HUES6 (cell line): ENCODE measurements at regions not wholly inside any gene's neighbourhood (a gene's known extent, or its start where the extent isn't known, plus 50 kb on each side); places are given as distances from the start of the nearest gene placed in this dataset.

ENCODE experiments used
- H3K27ac ChIP-seq: 2 replicates; pipeline ENCODE4 v1.7.0; 2013; ENCODE audit warnings: low read depth, mild to moderate bottlenecking, low read length, inconsistent platforms
- H3K27me3 ChIP-seq: 2 replicates; pipeline ENCODE4 v1.6.1; 2013; ENCODE audit warnings: low read length; ENCODE audit not compliant: control insufficient read depth, insufficient read depth
- H3K36me3 ChIP-seq: 2 replicates; pipeline ENCODE4 v1.6.1; 2013; ENCODE audit warnings: low read length; ENCODE audit not compliant: control insufficient read depth, insufficient read depth
- H3K4me1 ChIP-seq: 2 replicates; pipeline ENCODE4 v1.6.1; 2013; ENCODE audit warnings: low read length; ENCODE audit not compliant: control insufficient read depth, insufficient read depth
- H3K4me3 ChIP-seq: 2 replicates; pipeline ENCODE4 v1.5.1; 2013; ENCODE audit warnings: low read depth, low read length
- H3K9ac ChIP-seq: one replicate; pipeline ENCODE4 v1.6.1; 2013; ENCODE audit warnings: mild to moderate bottlenecking, low read length
- H3K9me3 ChIP-seq: 2 replicates; pipeline ENCODE4 v1.6.1; 2013; ENCODE audit warnings: low read depth, low read length; ENCODE audit not compliant: control insufficient read depth, insufficient read depth

GRCh38 chr14:49972823-49973222 is 79.9 kb downstream of the ARF6 start:
- peak overlapping the region; percentile 12; the same call in 1 of the 2 replicates for H3K27ac ChIP-seq
- no peak overlapping the region for H3K4me3 ChIP-seq

GRCh38 chr14:49975276-49975675 is 82.4 kb downstream of the ARF6 start:
- Histone ChIP-seq H3K27me3 (no peaks in the 10 kb centered on the region), H3K9me3 (no peaks in the 10 kb centered on the region), H3K27ac (no peak overlapping the region), H3K36me3 (no peaks in the 10 kb centered on the region), H3K4me1 (peaks cover 19% of the 10 kb centered on the region), H3K4me3 (no peak overlapping the region), H3K9ac (no peak overlapping the region)

More at GRCh38 chr14:49972823-49973222, 79.9 kb downstream of the ARF6 start:
- no peaks in the 10 kb centered on the region for H3K36me3 ChIP-seq
- peaks cover 19% of the 10 kb centered on the region for H3K4me1 ChIP-seq
- no peaks in the 10 kb centered on the region for H3K9me3 ChIP-seq
- H3K9ac ChIP-seq, result no peak overlapping the region
- H3K27me3 ChIP-seq, result no peaks in the 10 kb centered on the region

DNA sequence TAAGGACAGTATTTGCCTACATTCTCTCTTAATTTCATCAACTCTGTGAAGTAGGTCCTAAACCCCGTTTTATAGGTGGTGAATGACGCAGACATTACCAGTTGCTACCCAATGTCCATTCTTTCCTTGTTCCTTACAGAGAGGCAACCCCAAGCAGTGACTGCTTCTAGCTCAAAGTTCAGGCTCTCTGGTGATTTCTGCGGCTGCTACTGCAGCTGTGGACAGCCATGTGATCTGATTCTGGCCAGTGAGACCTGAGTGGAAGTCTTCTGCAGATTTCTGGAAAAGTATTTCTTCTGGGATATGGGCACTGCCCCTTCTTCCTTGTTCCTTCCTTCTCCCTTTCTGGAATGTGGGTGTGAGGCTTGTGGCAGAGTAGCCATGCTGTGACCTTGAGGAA is 82.9 kb downstream of the ARF6 start:
- H3K36me3 ChIP-seq, result no peaks in the 10 kb centered on the region
- no peaks in the 10 kb centered on the region for H3K27me3 ChIP-seq
- no peak overlapping the region for H3K27ac ChIP-seq
- H3K4me1 ChIP-seq, result peaks cover 19% of the 10 kb centered on the region
- H3K9me3 ChIP-seq, result no peaks in the 10 kb centered on the region
- no peak overlapping the region for H3K4me3 ChIP-seq
- no peak overlapping the region for H3K9ac ChIP-seq

GRCh38 chr14:49977126-49977841 is 84.4 kb downstream of the ARF6 start:
- no peak overlapping the region for H3K9ac ChIP-seq
- peaks cover 13% of the 10 kb centered on the region for H3K4me1 ChIP-seq
- H3K27ac ChIP-seq, result no peak overlapping the region
- no peaks in the 10 kb centered on the region for H3K27me3 ChIP-seq
- H3K4me3 ChIP-seq, result no peak overlapping the region
- no peaks in the 10 kb centered on the region for H3K36me3 ChIP-seq
- H3K9me3 ChIP-seq, result no peaks in the 10 kb centered on the region

DNA sequence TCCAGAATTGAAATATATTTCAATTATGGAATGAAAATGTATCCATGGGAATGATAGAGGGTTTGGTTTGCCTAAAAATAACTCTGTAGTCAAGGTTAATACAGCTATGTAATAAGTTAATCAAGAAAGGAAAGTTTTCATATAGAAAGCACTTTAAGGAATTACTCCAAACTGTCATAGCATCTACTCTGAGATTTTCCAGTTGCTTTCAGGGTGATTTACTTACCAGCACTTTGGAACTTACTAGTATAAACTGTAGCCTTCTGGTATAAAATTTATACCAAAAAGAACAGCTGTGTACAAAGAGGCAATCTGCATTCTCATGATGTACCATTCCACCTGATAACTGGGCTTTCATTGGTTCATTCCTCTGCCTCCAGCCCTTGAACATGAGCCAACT is 87.1 kb downstream of the ARF6 start:
- Histone ChIP-seq H3K9me3 (no peaks in the 10 kb centered on the region), H3K9ac (no peak overlapping the region), H3K4me3 (no peak overlapping the region), H3K4me1 (peaks cover 4% of the 10 kb centered on the region; the same call in 1 of the 2 replicates), H3K27ac (no peak overlapping the region), H3K36me3 (no peaks in the 10 kb centered on the region), H3K27me3 (no peaks in the 10 kb centered on the region)

DNA sequence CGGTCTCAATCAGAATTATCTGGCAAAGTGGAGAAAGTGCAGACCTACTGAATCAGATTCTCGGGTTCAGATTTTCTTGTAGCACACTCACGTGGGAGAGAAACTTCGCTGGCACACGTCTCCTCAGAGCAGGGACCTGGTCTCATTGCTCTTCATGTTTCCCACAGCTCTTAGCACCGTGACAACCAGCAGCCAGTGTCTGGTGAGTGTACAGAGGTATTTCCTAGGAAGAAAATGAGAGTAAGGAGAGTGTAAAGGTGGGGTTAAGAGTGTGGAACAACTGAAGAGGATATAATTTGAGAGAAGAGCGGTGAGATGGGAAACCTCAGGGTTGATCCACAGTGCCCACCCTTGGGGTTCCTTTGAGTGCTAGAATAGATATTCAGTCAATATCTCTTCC is 89.2 kb downstream of the ARF6 start:
- Histone ChIP-seq H3K27ac (no peak overlapping the region), H3K4me3 (no peak overlapping the region)

DNA sequence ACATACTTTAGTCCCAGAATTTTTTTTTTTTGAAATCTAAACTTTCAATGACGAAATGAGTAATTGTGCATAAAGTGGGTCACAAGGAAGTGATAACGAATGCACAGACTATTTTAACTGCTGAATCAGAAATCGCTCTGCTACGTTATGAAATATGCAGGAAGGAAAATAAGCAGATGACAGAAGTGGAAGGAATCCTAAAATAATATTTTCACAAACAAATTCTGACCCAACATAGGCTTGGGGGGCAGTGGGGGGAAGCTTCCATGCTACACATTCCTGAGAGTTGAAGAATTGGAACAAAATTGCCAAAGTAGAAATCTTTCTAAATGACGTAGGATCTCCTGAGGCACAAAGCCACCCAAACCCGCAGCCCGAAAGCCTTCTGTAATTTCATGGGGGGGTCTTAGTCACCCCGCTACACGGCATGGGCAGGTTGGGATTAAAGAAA is 89.6 kb downstream of the ARF6 start:
- no peak overlapping the region for H3K4me3 ChIP-seq
- no peaks in the 10 kb centered on the region for H3K27me3 ChIP-seq
- no peaks in the 10 kb centered on the region for H3K36me3 ChIP-seq
- H3K4me1 ChIP-seq, result peaks cover 7% of the 10 kb centered on the region; the same call in 1 of the 2 replicates
- H3K27ac ChIP-seq, result no peak overlapping the region
- H3K9me3 ChIP-seq, result no peaks in the 10 kb centered on the region
- H3K9ac ChIP-seq, result no peak overlapping the region

More for the DNA sequence above, 89.2 kb downstream of the ARF6 start:
- no peak overlapping the region for H3K9ac ChIP-seq
- H3K4me1 ChIP-seq, result peaks cover 4% of the 10 kb centered on the region; the same call in 1 of the 2 replicates
- H3K27me3 ChIP-seq, result no peaks in the 10 kb centered on the region
- no peaks in the 10 kb centered on the region for H3K36me3 ChIP-seq
- H3K9me3 ChIP-seq, result no peaks in the 10 kb centered on the region

DNA sequence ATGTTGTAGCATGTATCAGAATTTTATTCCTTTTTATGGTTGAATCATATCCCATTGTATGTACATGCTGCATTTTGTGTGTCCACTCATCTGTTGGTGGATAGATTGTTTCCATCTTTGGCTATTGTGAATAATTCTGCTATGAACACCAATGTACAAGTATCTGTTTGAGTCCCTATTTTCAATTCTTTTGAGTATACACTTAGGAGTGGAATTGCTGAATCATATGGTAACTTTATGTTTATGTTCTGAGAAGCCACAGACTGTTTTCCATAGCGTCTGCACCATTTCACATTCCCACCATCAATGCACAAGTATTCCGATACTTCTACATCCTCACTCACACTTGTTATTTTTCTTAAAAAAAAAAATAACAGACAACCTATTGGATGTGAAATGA is 91.5 kb downstream of the ARF6 start:
- no peaks in the 10 kb centered on the region for H3K36me3 ChIP-seq
- H3K4me1 ChIP-seq, result peaks cover 7% of the 10 kb centered on the region; the same call in 1 of the 2 replicates
- no peak overlapping the region for H3K4me3 ChIP-seq
- H3K9me3 ChIP-seq, result no peaks in the 10 kb centered on the region
- H3K27ac ChIP-seq, result no peak overlapping the region
- H3K27me3 ChIP-seq, result no peaks in the 10 kb centered on the region
- H3K9ac ChIP-seq, result no peak overlapping the region

GRCh38 chr14:49986343-49987014 is 93.6 kb downstream of the ARF6 start:
- H3K4me1 ChIP-seq, result peaks cover 7% of the 10 kb centered on the region; the same call in 1 of the 2 replicates
- H3K9ac ChIP-seq, result no peak overlapping the region
- H3K4me3 ChIP-seq, result no peak overlapping the region

GRCh38 chr14:49988080-49988990 is 95.5 kb downstream of the ARF6 start:
- no peak overlapping the region for H3K9ac ChIP-seq
- H3K27me3 ChIP-seq, result no peaks in the 10 kb centered on the region
- no peaks in the 10 kb centered on the region for H3K9me3 ChIP-seq
- no peak overlapping the region for H3K27ac ChIP-seq
- H3K4me3 ChIP-seq, result no peak overlapping the region
- no peaks in the 10 kb centered on the region for H3K36me3 ChIP-seq
- H3K4me1 ChIP-seq, result peaks cover 7% of the 10 kb centered on the region; the same call in 1 of the 2 replicates

More at GRCh38 chr14:49986343-49987014, 93.6 kb downstream of the ARF6 start:
- Histone ChIP-seq H3K27me3 (no peaks in the 10 kb centered on the region), H3K9me3 (no peaks in the 10 kb centered on the region), H3K27ac (no peak overlapping the region), H3K36me3 (no peaks in the 10 kb centered on the region)
